HG02970 (cell line): ENCODE measurements at regions not wholly inside any gene's neighbourhood (a gene's known extent, or its start where the extent isn't known, plus 50 kb on each side); places are given as distances from the start of the nearest gene placed in this dataset.

Experiments used
- ATAC-seq: cut with Tn5 transposase; IDR thresholded peaks from one replicate; pipeline ENCODE4 v1.9.1; 2021; ENCODE audit warnings: mild to moderate bottlenecking, moderate library complexity, moderate number of reproducible peaks; ENCODE audit not compliant: unreplicated experiment, low FRiP score

DNA sequence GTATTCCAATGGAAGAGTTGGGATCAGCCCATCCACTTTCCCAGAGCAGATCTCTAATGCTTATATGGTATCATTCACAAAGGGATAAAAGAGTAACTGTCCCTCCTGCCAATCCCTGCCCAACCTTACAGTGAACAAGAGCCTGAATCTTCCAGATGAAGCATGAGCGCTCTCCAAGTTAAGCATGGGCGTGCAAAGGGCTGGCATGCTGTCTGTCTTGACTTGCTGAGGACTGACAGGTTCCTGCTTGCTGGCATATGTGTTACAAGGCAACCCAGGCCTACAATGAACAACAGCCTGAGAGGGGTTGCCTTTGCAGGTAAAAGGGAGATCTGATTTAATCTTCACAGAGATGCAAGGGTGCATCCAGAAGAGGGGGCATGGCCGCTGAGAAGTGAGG, 155.6 kb upstream of the SOD1 start:
- ATAC-seq = no peak

DNA sequence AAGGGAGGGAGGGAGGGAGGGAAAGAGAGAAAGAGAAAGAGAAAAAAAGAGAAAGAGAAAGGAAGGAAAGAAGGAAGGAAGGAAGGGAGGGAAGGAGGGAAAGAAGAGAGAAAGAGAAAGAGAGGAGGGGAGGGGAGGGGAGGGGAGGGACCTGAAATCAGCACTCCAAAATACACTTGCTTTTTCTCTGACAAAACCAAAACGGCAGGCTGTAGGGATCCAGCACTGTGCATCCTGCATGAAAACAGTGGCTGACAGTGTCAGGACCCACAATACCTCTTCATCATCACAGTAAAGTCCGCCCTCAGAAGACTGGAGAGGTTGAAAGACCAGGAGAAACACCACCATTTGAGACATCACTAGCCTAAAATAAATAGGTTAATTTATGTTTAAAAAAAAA, 156.0 kb upstream of the SOD1 start:
- no peak for ATAC-seq

DNA sequence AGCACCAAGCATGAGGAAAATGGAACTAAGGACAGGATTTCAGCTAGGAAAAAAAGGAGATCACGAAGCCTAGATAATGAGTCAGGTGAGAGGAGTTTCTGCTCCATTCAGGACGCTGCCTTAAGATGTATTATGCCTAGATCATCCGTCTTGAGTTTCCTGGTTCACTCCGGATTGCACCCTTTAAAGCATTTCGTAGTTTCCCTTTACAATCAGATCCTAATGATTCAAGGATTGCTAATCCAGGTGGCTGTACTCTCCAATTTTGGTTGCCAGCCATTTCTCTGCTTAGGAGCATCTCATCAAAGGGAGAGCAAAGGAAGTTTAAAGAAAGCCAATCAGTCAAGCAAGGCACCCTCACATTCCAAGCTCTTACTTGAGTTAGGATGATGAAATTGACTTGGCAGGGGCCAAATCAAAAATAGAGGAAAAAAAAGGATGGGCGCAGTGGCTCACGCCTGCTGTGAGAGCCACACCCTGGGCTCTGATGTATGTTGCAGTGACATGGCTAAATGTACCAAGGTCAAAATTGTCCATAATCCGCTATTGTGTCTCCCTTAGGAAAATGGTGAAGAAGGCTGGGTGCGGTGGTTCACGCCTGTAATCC, 156.9 kb upstream of the SOD1 start:
- no peak for ATAC-seq

DNA sequence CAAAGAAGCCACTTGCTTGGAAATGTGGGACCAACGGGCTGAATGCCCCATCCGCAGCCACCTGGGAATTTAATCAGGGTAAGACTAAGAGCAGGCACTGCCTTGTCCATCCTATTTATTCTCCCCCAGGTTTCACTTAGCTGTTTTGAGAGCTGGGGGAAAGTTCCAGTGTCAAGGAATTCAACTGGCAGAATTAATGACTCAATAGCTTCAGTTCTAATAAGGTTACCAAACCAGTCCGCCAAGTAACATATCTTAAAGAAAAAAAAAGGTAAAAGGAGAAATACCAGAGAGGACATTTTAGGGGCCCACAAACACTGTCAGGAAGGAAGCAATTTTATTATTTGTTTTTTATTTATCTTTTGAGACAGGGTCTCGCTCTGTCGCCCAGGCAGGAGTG, 157.6 kb upstream of the SOD1 start:
- ATAC-seq = no peak

DNA sequence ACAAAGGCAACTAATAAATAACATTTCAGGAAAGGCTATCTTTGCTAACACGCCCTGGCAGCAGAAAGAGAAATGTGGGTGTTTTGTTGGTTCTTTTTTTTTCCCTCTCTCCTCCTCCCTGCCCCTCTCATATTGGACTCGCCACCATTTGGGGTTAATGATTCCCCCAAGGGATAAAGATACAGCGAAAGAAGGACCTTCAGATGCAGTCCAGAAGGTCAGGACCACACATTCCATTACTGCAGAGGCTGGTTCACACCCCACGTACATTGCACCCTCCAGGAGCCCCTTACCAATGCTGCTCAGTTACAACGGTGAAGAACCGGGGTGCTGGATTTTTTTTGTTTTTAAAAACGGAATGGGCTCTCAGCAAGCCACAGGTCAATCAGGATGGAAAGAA, 156.9 kb upstream of the TIAM1 start:
- ATAC-seq = no peak

DNA sequence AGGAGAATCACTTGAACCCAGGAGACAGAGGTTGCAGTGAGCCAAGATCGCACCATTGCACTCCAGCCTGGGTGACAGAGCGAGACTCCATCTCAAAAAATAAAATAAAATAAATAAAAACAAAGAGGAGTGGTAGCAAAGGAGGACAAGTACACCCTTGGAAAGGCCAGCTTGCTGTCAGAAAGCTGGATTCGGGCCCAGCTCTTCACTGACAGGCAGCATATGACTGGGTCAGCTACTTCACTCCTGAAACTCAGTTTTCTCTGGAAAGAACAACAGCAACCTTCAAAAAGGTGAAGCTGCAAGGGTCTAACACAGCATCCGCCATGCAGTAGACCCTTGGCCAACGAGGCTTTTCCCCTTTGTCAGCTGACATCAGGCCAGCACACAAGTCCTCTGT, 156.0 kb upstream of the TIAM1 start:
- no peak for ATAC-seq

DNA sequence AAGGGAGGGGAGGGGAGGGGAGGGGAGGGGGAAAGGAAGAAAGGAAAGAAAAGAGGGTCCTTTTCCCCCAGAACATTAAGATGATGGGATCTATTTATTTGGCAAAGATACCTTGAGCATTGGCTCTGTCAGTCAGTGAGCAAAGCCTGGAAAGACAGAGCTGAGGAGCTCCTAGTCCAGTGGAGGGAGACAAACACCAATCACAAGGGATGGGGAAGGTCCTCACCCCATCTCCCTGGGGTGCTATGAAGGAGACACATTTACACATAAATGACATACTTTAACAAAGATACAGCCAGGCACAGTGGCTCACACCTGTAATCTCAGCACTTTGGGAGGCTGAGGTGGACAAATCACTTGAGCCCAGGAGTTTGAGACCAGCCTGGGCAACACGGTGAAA, 154.9 kb upstream of the TIAM1 start:
- ATAC-seq = no peak

DNA sequence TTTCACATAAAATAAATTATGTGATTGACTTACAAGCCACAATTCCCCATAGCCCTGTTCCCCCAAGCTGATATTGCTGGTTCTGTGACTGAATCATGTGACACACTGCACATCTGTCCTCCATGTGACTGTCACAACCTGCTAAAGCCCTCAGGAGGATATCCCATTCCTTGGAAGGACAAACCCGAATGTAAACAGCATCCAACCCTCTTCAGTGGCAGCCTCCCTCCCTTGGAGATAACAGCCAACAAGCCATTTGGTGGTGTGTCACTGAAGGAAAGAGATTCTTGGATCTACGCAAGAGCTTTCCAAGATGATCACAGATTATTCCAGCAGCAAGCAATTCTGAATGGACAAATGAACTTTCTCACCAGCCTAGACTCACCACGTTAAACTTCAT, 153.9 kb upstream of the TIAM1 start:
- no peak for ATAC-seq

DNA sequence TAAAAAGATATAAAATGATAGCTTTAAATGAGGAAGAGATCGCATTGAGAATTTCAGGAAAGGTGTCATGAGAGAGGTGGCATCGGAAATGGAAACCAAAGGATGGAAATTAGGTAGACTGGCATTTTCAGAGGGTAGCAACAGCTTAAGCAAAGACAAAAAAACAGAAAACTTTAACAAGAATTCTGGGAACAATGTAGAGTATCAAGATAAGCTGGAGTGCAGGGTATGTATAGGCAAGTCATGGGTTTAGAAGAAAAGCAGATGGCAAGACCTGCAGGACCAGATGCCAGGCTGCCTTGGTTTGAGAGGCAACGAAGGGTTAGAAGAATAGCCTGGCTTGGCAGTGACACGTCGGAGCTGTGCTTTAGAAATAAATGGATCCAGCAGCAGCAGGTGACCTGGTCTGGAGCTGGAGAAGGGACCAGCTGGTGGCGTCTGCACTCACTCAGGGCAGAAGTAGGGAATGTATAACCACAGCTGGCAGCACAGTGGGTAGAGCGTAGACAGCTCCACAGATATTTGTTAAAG, 149.4 kb upstream of the TIAM1 start:
- no peak for ATAC-seq

DNA sequence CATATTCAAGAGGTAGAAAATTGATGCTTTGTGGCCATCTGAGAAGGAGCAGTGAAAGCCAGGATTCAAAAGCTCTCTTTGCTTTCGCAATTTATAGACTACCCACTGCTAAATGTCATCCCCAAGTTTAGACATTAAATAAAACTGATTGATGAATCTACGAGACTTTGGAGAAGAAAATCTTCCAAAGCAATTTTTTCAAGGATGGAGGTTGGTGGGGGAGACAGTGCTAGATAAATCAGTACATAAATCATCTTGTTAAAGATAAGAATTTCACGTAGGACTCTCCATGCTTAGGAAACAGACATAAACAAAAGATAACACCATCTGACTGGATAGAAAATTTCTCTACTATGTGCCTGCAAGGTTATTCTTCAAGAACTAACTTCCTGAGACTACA, 147.6 kb upstream of the TIAM1 start:
- no peak for ATAC-seq

DNA sequence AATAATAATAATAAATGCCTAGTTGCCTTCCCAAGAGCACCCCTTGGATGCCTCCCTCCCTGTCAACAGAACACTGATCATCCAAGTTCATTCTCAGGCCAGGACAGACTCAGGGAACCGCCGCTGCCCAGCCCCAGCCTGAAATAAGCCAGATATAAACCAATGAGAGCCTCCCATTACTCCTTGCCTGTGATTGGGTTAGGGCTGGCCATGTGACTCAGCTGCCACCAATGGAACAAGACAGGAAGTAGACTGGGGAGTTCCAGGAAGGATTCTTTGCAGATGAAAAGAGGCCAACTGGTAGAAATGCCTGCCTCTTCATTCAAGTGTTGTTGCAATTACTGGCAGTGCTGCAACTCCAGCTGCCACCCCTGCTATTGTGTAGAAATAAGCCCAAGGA, 146.4 kb upstream of the TIAM1 start:
- ATAC-seq = no peak

DNA sequence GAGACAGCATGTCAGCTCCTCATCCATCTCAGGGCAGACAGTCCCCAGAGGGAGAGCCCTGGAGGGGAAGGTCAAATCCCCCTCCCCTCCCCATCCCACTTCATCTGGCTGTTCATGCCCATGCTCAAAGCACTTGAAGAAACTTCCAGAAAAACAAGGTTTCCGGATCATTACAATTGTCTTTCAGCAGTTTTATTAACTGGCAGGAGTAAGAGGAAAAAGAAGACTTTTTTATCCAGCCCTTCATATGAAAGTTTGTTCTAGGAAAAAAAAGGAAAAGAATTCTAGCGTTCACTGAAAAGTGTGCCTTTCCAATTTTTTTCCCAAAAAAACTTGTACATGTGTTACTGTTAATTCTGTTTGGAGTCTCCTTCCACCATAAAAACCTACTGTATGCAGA, 145.7 kb upstream of the TIAM1 start:
- ATAC-seq = no peak

DNA sequence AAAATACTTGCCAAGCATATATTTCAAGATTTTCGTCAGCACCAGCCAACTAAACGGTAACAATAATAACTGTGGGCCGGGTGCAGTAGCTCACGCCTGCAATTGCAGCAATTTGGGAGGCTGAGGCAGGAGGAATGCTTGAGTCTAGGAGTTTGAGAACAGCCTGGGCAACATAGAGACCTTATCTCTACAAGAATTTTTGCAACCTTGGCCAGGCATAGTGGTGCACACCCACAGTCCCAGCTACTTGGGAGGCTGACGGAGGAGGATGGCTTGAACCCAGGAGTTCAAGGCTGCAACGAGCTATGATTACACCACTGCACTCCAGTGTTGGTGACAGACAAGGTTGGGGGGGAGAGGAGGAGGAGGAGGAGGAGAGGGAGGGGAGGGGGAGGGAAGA, 145.0 kb upstream of the TIAM1 start:
- ATAC-seq = no peak

DNA sequence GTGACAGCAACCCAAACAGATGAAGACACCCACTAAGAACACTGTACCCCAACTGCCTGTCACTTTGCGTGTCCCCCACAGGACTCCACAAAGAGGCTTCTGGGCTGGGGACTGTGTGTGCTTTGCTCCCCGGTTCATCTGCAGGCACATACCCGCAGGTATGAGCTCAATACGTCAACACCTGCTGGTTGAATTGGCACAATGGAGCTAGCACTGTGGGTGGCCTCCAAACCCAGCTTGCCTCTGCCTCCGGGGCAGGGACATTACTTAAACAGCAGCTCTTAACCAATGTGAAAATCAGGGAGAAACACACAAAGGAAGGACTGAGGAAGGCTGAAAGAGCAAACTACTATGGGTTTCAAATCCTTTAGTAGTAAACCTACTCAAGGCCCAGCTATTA, 140.2 kb upstream of the TIAM1 start:
- ATAC-seq = no peak

DNA sequence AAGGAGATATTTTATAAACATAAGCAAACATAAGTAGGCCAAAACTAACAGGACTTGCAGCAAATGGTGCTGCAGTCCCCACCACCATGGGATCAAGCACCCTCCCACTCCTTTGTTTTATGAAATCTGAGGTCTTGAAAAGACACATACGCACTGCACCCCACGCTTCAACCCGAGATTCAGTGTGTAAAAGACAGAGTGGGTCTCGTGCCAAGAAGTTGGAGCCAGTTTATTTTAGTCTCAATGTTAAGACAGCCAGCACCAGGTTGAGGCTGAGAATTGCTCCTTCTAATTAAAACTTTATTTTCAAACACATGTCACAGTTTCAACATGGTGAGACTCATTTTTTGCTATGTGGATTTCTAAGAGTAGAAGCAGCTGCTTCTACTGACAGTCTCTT, 139.1 kb upstream of the TIAM1 start:
- ATAC-seq = no peak

DNA sequence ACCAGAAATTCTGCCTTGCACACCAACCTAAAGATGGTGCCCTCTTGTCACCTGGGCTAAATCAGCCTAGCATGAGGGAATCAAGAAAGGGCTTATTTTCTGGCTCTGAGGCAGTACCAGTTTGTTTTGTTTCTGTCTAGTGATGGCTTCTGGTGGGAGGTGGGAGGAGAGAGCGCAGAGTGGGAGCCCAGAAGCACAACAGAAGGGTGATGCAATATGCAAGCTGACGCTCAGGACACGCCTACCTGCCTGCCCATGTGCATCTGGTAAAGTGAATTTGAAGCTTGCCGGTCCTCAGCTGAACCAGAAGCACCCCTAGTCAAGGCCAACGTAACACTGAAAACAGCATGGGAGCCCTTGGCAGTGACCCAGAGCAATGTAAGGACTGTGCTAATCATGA, 138.4 kb upstream of the TIAM1 start:
- no peak for ATAC-seq

DNA sequence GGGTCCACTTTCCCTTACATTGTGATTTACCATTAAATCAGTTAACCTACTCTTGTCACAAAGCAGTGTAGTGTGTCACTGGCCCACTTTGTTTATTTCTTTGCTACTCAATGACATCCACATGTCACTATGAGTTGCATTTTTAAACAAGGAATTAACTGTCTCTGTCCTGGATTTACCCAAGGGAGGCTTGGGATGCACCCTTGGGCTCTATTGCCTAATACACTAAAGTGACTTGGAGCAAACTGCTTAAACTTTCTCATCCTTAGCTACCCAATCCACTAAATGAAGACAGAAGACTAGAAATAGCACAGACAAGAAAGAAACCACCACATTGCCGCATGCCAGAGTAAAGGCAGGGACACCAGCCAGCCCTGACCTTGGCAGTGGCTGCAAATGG, 136.2 kb upstream of the TIAM1 start:
- ATAC-seq = no peak

DNA sequence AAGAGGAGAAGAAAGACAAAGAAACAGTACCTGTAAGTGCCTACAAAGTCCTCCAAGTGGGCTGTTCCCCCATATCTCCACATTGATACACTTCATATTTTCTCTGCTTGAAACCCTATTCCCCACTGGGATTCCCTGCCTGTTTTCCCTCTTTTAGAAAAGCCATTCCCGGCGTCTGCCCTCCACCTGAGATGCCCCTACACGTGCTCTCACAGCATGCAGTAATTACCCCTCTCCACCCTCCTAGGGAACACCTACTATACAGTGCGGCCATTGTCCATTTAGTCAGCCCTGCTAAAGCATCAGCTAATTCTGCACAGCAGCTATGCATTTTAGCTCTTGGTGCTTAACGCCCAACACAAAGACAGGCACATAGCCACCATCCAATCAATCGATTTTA, 135.7 kb upstream of the TIAM1 start:
- no peak for ATAC-seq

DNA sequence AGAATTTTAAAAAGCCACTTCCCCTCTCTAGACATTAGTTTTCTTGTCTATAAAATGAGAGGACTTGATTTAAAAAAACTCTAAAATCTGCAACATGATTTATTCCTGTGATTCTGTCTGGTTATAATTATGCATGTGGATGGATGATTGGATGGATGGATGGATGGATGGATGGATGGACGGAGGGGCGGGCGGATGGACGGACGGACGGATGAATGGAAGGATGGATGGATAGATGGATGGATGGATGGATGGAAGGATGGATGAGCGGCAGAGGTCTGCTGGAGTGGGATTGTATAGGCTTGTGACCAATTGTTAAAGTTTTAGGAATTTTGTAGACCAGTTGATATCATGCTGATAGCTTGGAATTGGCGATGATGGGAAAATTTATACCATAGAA, 135.2 kb upstream of the TIAM1 start:
- ATAC-seq = no peak

DNA sequence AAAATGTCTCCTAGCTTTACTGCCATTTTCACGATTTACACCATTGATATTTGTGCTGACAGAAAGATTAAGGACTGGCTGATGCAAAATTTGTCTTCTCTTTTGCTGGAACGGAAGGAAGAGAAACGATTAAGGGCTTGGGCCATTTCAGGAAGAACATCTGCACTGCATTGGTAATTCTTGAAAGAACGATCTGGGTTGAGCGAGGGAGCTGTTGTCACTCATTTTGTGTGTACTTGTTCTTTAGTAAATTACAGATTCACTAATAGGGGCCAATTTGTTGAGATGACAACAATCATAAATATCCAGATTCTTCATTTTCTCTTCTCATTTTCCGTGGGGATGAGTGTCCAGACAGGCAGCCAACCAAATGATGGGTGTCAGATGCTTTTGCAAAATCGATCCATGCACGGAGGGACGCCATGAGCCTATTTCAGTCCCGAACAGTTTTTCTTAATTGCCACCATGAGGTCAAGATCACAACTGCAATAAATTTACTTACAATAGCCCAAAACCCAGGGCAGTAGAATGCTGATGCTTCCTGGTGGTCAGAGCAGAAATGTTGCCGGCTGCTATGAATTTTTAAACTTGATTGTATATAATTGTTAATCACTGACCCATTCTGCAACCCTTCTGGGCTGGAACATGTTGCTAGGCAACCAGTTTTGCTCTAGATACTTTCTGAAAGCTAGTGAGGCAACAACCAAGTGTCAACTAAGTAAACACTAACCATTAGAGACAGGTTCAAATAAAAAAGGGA, 132.4 kb upstream of the TIAM1 start:
- ATAC-seq = no peak

DNA sequence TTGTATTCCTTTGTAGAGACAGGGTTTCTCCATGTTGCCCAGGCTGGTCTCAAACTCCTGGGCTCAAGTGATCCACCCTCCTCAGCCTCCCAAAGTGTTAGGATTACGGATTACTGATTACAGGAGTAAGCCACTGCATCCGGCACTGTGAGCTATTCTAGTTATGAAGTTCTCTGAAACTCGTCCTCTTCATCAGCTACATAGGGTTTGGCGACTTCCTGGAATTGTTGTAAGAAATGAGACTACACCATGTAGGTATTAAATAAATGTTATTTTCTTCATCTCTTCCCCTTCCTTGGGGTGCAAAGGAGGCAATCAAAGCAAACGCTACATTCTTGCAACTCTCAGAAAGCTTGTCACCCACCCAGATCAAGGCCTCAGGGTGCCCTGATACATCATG, 131.2 kb upstream of the TIAM1 start:
- ATAC-seq = no peak

DNA sequence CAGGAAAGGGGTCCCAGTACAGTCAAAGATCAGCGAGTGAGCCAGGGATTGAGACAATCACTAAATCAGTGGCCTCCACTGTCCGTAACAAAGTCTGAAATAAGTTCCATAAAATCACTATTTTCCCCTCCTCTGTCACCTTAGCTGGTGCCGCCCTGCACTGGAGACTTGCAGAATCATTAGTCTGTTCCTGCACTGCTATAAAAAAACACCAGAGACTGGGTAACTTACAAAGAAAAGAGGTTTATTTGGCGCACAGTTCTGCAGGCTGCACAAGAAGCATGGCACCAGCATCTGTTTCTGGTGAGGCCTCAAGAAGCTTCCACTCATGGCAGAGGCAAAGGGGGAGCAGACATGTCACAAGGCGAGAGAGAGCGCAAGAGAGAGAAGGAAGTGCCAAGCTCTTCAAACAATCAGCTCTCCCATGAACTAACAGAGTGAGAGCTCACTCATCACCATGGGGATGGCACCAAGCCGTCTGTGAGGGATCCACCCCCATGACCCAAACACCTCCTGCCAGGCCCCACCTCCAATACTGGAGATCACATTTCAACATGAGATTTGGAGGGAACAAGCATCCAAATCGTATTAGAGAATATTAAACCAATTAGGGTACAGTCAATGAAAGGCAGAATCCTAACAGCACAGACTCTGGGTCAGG, 129.8 kb upstream of the TIAM1 start:
- ATAC-seq = no peak
